Fibroblast of skin of right biceps (primary cell): ENCODE measurements at regions not wholly inside any gene's neighbourhood (a gene's known extent, or its start where the extent isn't known, plus 50 kb on each side); places are given as distances from the start of the nearest gene placed in this dataset.

Experiments used
- DNase-seq: peaks from one replicate; pipeline ENCODE4 v3.0.0-alpha.2; 2013

DNA sequence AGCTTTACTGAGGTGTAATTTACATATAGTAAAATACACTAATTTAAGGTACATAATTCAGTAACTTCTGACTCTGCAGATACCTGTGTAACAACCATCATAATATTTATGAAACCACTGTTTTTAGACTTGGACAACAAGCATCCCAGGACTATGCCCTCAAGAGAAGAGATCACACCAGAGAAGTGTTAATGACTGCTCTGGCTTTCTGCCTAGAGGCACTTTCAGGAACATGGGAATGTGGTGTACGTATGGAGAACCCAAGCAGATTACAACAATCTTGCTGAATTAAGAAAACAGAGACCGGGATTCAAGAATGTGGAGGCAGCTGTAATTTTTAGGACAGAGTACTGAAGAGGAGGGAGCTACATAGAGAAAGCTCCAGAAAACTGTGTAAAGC is 475.2 kb downstream of the LPIN1 start:
- DNase-seq = peak; percentile 10

DNA sequence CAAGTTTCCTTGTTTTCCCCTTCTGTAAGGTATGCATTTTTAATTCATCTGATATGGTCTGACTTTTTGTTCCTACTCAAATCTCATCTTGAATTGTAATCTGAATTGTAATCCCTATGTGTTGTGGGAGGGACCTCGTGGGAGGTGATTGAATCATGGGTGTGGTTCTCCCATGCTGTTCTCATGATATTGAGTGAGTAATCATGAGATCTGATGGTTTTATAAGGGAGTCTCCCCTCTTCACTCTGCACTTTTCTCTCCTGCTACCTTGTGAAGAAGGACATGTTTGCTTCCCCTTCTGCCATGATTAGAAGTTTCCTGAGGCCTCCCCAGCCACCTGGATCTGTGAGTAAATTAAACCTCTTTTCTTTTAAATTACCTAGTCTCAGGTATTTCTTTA is 476.1 kb downstream of the LPIN1 start:
- no peak for DNase-seq

GRCh38 chr2:12223732-12224131 is 477.3 kb downstream of the LPIN1 start:
- no peak for DNase-seq

DNA sequence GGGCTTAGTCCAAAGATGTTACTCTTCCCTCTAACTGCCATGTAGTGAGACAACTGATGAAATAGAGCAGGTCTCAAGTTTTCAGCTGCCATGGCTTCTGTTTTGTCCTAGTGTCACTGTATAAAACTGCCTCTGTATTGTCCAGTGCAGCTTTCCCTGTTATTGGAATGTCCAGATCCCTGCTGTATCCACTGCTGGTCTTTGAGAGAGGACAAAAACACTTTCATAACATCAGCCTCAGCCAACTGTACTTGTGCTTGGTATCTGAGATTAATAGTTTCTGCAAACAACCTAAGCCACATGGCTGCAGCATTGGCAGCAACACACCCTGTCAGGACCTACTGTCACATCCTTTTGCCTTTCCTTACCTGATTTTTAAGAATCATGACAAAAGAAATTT is 480.2 kb downstream of the LPIN1 start:
- DNase-seq = no peak

DNA sequence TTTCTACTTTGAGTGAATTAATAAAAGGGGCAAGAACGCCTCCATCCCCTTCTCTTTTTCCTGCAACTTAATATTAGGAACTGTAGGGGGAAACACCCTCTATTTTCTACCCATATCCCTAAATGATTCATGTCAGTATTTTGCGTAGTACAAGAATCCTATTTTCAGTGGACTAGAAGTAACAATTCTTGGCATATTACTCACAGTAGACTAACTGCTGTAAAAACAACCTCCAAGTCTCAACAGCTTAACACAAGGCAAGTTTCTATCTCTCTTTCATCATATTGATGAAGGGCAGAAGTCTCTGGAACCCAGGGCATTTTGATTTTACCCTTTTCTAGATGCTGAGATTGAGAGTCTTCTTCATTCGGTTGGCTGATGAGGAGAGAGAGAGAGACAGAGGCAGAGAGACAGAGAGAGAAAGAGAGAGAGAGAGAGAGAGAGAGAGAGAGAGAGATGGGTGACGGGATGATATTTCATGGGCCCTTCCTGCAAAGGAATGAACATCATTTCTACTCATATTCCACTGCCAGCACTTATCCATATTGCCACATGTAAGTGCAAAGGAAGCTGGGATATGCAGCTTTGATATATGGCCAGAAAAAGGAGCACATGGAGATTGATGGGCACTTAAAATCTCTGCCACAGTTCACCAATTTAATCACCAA is 481.6 kb downstream of the LPIN1 start:
- DNase-seq = peak; percentile 80

DNA sequence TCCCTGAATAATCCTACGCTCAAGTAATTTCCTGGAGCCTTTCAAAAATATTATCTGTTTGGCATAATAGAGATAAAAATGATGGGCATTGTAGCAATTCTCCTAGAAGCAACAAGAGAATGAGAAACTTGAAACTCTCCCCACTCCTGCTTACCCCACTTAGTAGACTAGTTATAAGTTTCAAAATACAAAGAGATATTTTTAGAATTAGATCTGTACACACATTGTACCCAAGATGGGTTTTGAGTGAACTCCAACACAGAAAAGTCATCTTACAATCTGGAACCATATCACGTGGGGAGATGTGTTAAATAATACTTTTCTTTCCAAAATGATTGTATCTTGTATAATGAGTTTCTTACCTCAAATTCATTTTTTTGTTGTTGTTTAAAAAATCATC is 484.9 kb downstream of the LPIN1 start:
- no peak for DNase-seq

DNA sequence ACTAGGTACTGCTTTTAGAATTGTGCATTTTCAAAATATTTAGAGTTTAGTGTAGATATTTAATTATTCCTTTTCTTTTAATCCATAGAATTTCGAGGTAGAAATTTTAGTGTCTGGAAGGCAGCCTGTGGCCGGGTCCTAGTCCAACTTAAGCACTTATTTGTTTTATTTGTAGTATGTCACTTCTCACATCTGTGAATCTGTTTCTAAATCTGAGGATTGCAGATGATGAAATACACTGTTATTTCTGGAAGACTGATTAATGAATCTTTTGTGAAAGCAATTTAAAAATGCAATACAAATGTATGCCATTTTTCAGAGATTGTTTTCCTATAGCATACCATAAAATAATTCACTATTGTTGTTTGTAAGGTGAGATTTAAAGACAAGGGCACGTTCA is 483.9 kb upstream of the TRIB2 start:
- peak; percentile 11 for DNase-seq

DNA sequence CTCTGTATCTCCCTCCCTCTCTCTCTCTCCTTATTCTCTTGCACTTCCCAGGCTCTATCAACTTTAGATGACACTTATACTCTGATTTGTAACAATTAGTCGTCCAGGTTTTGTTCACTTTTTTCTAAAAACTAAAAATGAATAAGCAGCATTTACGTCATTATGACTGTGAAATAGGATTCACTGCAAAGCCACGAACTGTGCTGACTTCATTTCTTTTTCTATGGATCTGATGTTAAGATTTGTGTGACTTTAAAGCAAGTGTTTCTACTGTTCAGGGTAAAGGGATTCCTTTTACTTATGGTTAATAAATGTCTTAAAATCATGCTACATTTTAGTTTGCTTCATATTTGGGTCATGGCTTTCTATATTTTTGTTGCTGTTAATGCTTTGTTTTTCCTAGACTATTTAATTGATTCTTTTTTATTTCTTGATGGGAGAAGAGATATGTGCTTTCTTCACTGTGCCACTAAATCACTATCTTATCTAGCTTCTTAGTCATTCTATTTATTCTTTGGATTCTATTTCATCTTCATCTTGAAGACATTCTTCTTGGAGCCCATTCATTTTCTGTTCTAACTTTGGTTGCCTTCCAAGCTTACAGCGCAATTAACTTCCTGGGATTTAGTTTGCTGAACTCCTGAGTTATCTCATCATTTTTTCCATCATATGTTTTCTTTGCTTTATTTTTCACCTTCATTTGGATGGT is 480.4 kb upstream of the TRIB2 start:
- DNase-seq = peak; percentile 56

DNA sequence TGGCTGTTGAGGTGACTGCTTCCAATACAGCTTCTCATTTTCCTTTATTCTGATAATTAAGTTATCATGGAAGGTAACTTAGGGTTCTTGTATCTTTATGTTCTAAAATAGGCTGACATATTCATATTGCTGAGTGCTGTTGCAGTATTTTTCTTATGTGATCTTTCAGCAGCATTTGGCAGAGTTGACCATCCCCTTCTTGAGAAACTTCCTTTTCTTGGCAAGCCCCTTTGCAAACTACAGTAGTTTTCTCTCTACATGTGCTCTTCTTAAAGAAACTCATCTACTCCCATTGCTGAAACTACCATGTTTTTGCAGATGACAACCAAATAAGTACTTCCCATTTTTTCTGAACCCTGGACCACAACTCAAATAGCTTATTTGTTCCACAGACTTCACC is 476.5 kb upstream of the TRIB2 start:
- no peak for DNase-seq

- DNase-seq = peak; percentile 10
Measured at GRCh38 chr2:12243381-12243780, 473.4 kb upstream of the TRIB2 start.

- peak; percentile 48 for DNase-seq
Measured at GRCh38 chr2:12244070-12244469, 472.7 kb upstream of the TRIB2 start.

DNA sequence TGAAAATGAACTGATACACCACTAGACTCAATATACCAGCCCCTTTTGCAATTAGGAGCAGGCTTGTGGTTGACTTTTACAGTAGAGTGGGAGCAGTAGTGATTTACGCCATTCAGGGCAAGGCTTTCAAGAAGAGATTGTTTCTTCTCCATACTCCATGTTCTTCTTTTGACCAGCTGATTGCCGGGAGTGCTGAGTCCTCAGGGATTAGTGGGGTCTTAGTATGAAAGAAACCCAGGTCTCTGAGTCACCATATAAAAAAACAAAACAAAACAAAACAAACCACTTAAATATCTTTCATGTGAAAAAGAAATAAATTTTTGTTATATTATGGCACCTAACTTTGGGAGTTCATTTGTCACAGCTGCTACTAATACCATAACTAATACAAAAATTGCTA is 465.6 kb upstream of the TRIB2 start:
- DNase-seq = no peak

DNA sequence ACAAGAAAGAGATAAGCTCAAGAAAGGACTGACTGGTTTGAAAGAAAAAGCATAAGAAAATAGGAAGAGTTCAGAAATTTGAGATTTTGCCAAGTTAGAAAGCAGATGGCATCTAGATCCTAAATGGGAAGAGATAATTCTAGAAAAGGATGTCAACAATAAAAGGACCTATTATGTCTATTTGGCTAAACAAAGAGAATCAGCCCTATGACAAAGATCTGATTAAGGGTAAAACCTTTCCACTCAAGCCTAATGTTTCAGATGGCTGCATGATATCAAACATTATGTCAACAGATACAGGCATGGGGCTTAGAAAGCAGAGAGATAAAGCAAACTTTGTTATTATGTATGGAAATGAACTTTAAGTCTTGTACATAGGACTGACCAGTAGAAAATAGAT is 465.0 kb upstream of the TRIB2 start:
- DNase-seq = no peak

DNA sequence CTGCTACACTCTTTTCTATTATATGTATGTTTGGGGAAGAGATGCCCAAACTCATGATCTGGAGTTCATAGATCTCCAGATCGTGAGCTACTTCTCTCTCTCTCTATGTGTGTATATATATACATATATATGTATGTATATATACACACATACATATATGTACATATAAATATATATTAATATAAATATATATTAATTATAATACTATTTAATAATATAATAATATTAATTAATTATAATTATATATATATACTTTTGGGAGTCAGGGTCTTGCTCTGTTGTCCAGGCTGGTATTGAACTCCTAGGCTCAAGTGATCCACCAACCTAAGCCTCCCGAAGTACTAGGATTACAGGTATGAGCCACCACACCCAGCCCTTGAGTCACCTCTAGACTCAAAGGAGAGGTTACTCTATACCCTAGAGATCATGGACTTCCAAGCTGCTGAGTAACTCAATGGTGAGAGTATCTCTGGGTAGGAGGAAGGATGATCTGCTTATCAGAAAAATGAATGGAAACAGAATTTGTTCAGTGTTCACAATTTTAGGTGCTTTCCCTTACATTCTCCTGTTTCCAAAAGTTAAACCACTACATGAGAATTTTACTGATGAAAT is 463.5 kb upstream of the TRIB2 start:
- no peak for DNase-seq

- DNase-seq = no peak
Measured at GRCh38 chr2:12254280-12254860, 462.4 kb upstream of the TRIB2 start.

DNA sequence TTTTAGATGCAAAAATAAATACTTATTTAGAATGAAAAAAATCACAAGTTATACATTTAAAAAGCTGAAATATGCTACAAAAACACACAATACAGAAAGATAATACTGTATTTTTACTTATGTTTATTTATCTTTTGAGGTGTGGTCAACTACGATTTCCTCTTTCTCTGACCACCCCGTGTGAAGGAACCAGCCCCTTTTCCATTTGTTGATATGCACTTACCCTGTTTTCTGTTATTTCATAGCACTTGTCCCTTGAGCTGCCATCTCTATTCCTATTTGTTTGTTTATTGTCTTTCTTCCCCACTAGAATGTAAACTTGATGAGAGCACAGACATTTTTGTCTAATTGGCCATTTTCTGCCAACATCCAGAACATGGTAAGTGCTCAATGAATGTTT is 460.5 kb upstream of the TRIB2 start:
- no peak for DNase-seq

GRCh38 chr2:12257476-12257875 is 459.3 kb upstream of the TRIB2 start:
- no peak for DNase-seq

DNA sequence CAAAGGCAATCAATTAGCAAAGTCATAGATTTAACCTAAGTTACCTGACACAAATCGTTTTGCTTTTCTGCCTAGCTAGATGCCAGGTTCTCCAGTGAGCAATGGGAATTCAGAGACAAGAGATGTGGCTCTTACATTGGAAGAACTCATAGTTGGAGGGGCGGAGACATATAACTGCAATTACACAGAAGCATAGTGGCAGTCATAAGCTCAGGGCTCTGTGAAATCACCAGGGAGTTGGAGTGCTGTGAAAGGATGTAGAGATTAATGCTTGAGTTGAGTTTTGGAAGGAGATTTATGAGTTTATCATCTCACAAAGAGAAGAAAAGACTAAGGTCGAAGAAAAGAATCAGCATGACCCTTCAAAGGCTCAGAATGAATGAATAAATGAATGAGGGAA is 457.2 kb upstream of the TRIB2 start:
- DNase-seq = no peak

GRCh38 chr2:12261986-12262680 is 454.6 kb upstream of the TRIB2 start:
- peak; percentile 39 for DNase-seq

DNA sequence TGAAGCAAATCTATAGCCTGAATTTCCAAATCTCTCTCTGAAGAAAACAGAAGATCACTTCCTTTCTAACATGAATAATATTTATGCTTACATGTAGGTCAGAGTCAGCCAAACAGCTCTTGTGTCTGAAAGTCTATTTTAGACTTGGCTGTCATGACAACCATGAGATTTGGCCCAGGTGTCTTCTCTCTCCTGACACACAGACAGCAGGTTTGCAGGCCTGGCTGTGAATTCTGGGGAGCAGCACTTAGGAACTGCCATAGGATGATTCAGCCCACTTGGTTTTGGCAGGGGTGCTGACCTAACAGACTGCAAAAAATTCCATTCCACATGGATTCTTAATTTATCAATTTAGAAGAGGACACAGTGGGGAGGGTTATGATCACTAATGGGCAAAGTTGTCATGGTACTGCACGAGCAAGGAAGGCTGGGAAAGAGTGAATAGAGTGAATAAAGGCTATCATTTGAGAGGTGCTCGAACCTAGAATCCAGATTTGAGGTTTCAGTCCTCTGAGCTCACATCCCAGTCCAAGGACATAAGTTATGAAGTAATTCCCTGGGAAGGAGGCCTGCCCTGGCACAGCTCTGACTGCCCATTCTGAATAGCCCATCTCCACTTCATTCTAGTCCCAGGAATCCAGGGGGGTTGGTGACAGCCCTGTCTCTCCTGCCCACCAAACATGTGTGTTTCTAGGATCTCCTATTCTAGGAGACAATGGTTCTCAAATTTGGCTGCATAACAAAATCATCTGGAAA is 453.9 kb upstream of the TRIB2 start:
- peak; percentile 29 for DNase-seq

GRCh38 chr2:12263730-12264129 is 453.0 kb upstream of the TRIB2 start:
- DNase-seq = no peak

DNA sequence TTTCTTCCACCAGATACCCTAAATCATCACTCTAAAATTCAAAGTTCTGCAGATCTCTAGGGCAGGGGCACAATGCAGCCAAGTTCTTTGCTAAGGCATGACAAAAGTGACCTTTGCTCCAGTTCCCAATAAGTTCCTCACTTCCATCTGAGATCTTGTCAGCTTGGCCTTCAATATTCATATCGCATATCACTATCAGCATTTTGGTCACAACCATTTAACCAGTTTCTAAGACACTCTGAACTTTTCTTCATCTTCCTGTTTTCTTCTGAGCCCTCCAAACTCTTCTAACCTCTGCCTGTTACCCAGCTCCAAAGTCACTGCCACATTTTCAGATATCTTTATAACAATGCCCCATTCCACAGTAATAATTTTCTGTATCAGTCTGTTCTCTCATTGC is 452.6 kb upstream of the TRIB2 start:
- DNase-seq = no peak

- DNase-seq = no peak
Measured at GRCh38 chr2:12265646-12266045, 451.1 kb upstream of the TRIB2 start.
